Stimulated activated CD4-positive, alpha-beta T cell treated with anti-CD3 and anti-CD28 coated beads, Interleukin-12 subunit alpha, Interleukin-12 subunit beta, amount 100 ng/mL, for 48 hours (primary cell): ENCODE measurements at regions not wholly inside any gene's neighbourhood (a gene's known extent, or its start where the extent isn't known, plus 50 kb on each side); places are given as distances from the start of the nearest gene placed in this dataset.

Experiments used
- DNase-seq, 3 donors: peaks; one replicate each; pipeline ENCODE4 v3.0.0-alpha.2; 2020; ENCODE audit warnings: low read depth in 2 of 3, low spot score in 1 of 3

GRCh38 chr1:244106837-244107493, 55.9 kb downstream of the ZBTB18 start:
- DNase-seq = no peak

GRCh38 chr1:244111027-244111426, 59.9 kb downstream of the ZBTB18 start:
- no peak for DNase-seq

- no peak for DNase-seq
Observed at GRCh38 chr1:244112041-244112440, 61.0 kb downstream of the ZBTB18 start.

GRCh38 chr1:244112636-244113035, 61.6 kb downstream of the ZBTB18 start:
- no peak for DNase-seq

GRCh38 chr1:244113532-244114320, 62.6 kb downstream of the ZBTB18 start:
- no peak for DNase-seq

- no peak for DNase-seq
Observed at GRCh38 chr1:244114892-244115291, 63.8 kb downstream of the ZBTB18 start.

- no peak for DNase-seq
Observed at GRCh38 chr1:244116946-244117345, 65.9 kb downstream of the ZBTB18 start.

GRCh38 chr1:244118109-244118761, 67.2 kb downstream of the ZBTB18 start:
- no peak for DNase-seq

GRCh38 chr1:244128591-244129383, 77.7 kb downstream of the ZBTB18 start:
- DNase-seq = no peak

- DNase-seq = no peak
Observed at GRCh38 chr1:244137276-244137675, 86.2 kb downstream of the ZBTB18 start.

- DNase-seq = no peak
Observed at GRCh38 chr1:244137725-244138124, 86.6 kb downstream of the ZBTB18 start.

- no peak for DNase-seq
Observed at GRCh38 chr1:244138399-244138798, 87.3 kb downstream of the ZBTB18 start.

GRCh38 chr1:244139655-244140054, 88.6 kb downstream of the ZBTB18 start:
- no peak for DNase-seq

- no peak for DNase-seq
Observed at GRCh38 chr1:244140420-244140819, 89.3 kb downstream of the ZBTB18 start.

GRCh38 chr1:244144053-244144452, 93.0 kb downstream of the ZBTB18 start:
- no peak for DNase-seq

GRCh38 chr1:244150071-244150470, 99.0 kb downstream of the ZBTB18 start:
- DNase-seq = no peak

- no peak for DNase-seq
Observed at GRCh38 chr1:244150665-244151064, 99.6 kb downstream of the ZBTB18 start.

- no peak for DNase-seq
Observed at GRCh38 chr1:244151537-244151936, 100.5 kb downstream of the ZBTB18 start.

- DNase-seq = no peak
Observed at GRCh38 chr1:244154508-244154871, 103.4 kb downstream of the ZBTB18 start.

- no peak for DNase-seq
Observed at GRCh38 chr1:244154872-244155531, 103.9 kb downstream of the ZBTB18 start.

- DNase-seq = no peak
Observed at GRCh38 chr1:244155661-244156060, 104.6 kb downstream of the ZBTB18 start.
